ENCODE measurements at regions not wholly inside any gene's neighbourhood (a gene's known extent, or its start where the extent isn't known, plus 50 kb on each side); places are given as distances from the start of the nearest gene placed in this dataset.

DNA sequence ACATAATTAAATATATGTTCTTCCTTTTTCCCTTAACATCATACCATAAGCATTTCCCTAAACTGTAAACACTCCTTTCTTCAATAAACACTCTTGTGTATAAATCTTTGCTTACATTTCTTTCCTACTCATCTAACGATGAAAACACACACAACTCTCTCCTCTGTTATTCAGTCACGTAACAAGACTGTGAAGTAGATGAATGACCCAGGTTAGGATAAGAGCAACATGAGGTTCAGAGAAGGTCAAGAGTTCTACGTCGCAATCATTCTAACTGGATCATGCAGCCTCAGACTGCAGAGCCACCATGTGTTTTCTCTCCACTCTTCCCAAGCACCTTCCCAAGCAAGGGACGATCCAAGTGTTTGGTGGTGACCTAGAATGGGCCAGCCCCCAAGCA is 70.5 kb upstream of the SPTLC1 start:
- DNase-seq (ENCODE audit: low read depth in 2 of 2) = no peak

DNA sequence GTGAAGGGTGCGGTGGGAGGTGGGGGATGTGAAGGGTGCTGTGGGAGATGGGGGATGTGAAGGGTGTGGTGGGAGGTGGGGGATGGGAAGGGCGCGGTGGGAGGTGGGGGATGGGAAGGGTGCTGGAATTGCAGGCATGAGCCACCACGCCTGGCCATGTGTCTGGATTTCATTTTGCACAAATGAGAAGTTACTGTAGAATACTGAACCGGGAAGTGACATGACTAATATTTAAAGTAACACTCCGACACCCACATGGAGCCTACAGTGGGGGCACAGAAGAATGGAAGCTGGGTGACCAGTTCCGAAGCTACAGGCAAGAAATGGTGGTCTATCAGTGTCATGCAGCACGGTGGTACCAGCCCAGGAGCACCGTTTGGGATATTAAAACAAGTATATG is 69.9 kb upstream of the SPTLC1 start:
- DNase-seq (ENCODE audit: low read depth in 2 of 2) = no peak

DNA sequence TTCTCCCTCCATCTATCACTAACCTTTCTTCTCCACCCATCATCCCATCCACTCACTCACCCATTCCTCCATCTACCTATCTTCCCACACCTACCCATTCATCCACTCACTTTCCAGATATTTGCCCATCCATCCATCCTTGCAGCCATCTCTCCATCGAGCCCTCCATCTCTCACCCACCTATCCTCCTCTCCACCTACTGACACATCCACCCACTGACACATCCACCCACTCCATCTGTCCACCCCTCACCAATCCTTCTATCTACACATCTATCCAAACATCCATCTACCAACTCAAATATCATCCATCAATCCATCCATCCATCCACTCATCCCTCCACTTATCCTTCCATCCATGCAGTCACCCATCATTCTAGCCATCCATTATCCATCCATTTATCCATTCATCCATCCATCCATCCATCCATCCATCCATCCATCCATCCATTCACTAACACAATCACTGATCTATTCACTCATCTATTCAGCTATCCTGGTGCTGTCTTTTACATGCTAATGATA is 68.9 kb upstream of the SPTLC1 start:
- DNase-seq (ENCODE audit: low read depth in 2 of 2) = no peak

GRCh38 chr9:92183449-92183848 is 68.2 kb upstream of the SPTLC1 start:
- DNase-seq (ENCODE audit: low read depth in 2 of 2) = no peak

GRCh38 chr9:92181296-92181695 is 66.1 kb upstream of the SPTLC1 start:
- DNase-seq (ENCODE audit: low read depth in 2 of 2) = no peak

GRCh38 chr9:92180669-92181181 is 65.5 kb upstream of the SPTLC1 start:
- DNase-seq (ENCODE audit: low read depth in 2 of 2) = peak; percentile 44 to 47

- DNase-seq (ENCODE audit: low read depth in 2 of 2) = no peak
These were observed 64.8 kb upstream of the SPTLC1 start for GRCh38 chr9:92180002-92180400.

- no peak for DNase-seq (ENCODE audit: low read depth in 2 of 2)
These were observed 64.2 kb upstream of the SPTLC1 start for GRCh38 chr9:92179286-92180001.

DNA sequence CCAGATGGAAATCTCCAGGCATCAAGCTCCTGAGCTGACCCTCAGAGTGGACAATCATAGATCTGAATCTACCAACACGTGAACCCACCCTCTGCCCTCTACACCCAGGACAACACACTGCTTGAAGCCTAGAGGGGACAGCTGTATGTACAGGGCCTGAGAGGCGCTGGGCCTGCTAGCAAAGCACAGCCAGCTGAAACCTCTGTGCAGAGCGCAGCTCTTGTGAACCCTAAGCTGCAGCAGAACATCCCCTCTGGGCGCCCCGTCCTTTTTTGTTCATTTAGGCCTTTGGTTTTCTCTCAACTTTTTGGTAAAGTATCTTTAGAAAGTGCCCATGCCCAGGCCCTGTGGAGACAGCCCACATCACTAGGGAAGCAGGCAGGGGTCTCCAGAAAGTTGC is 62.4 kb upstream of the SPTLC1 start:
- no peak for DNase-seq (ENCODE audit: low read depth in 2 of 2)

DNA sequence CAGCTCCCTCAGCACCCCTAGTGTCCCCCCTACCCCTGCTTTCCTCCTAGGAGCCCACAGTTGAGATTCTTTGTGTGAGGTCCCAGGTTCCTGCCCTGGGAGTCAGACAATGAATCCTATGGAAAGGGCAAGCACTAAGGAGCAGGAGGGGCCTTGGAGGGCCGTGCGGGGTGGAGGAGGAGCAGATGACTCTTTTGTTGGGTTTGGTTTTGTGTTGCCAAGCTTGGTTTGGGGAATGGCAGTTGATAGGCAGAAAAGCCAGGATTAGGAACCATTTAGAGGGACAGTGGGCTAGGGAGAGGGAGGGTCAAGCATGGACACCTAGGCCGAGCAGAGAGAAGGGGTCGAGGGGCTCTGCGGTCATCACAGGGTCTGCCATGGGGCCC is 61.6 kb upstream of the SPTLC1 start:
- DNase-seq (ENCODE audit: low read depth in 2 of 2) = no peak

DNA sequence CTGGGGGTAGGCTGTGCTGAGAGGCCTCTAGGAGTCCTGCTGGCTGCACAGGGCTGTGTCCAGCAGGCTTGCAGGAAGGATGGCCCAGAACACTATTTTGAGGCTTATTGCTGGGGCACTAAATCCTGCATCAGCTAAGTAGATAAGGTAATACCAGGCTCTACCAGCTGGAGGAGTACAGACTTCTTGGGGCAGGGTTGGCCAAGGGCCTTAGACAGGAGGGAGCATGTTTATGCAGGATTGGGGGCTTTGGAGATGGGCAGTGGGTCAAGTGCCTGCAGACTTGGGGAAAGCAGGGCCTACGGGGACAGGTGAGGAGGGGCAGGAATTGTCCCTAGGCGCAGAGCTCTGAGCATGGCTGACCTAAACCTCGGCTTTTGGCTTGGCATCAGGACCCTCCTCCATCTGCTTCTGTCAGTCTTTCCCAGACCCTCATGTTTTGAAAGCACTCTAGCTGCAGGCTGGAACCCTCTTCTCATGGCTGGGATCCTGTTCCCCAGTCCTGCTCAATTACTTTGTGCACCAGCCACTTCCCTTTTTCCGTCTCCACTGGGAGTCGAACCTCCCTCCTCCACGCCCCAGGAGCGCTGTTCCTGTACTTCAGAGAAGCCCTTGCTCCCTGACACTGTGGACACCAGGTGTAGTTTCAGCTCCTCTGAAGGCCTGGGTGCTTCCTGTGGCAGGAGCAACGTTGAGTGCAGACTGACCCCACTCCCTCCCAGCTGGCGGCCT is 61.0 kb upstream of the SPTLC1 start:
- no peak for DNase-seq (ENCODE audit: low read depth in 2 of 2)

GRCh38 chr9:92175441-92175840 is 60.2 kb upstream of the SPTLC1 start:
- DNase-seq (ENCODE audit: low read depth in 2 of 2) = no peak

DNA sequence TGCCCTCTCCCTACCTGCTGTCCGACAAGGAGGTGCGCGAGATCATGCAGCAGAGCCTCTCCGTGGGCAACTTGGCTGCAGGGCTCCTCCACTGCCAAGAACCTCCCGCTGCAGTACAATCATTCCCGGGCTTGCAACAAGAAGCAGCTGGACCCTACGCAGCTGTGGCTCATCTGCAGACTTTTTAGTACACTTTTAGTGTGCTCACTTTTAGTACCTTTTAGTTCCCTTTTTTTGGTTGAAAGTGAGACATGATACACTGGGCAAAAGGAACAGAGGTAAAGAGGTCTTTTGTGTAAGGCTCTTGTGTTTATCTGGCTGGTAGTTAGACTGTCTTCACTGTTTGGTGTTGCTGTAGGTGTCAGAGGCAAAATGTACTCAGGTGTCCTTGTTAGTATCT is 58.1 kb upstream of the SPTLC1 start:
- DNase-seq (ENCODE audit: low read depth in 2 of 2) = no peak

GRCh38 chr9:92171822-92172221 is 56.6 kb upstream of the SPTLC1 start:
- DNase-seq (ENCODE audit: low read depth in 2 of 2) = no peak

- no peak for DNase-seq (ENCODE audit: low read depth in 2 of 2)
These were observed 56.1 kb upstream of the SPTLC1 start for GRCh38 chr9:92171281-92171680.

- DNase-seq (ENCODE audit: low read depth in 2 of 2) = no peak
These were observed 55.6 kb upstream of the SPTLC1 start for GRCh38 chr9:92170848-92171247.

DNA sequence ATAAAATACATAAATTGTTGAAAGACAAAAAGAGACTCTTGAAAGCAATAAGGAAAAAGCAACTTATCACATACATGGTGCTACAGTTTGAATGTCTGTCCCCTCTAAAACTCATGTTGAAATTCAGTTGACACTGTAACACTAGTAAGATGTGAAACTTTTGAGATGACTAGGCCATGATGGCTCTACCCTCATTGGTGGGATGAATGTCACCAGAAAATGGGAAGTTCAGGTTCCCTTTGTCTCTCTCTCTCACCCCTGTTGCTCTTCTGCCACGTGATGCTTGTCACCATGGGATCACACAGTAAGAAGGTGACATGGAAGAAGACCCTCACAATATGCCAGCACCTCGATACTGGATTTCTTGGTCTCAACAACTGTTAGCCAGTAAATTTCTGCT is 50.3 kb upstream of the SPTLC1 start:
- DNase-seq (ENCODE audit: low read depth in 2 of 2) = no peak
